ENCODE measurements at regions not wholly inside any gene's neighbourhood (a gene's known extent, or its start where the extent isn't known, plus 50 kb on each side); places are given as distances from the start of the nearest gene placed in this dataset.

- no peak for TF ChIP-seq SUZ12 (IDR thresholded peaks at IDR 0.05)
- no peak for TF ChIP-seq FOXK2 (IDR thresholded peaks at IDR 0.05)
- TF ChIP-seq SP1 (IDR thresholded peaks at IDR 0.05), result no peak
- TF ChIP-seq FOXM1 (IDR thresholded peaks at IDR 0.05; ENCODE audit: borderline replicate concordance), result no peak
- no peak for TF ChIP-seq NFRKB (IDR thresholded peaks at IDR 0.05)
- no peak for TF ChIP-seq ZNF384 (IDR thresholded peaks at IDR 0.05)
- TF ChIP-seq BHLHE40 (IDR thresholded peaks at IDR 0.05; ENCODE audit: borderline replicate concordance), result no peak
- TF ChIP-seq HDGF (IDR thresholded peaks at IDR 0.05; ENCODE audit: borderline replicate concordance), result no peak
These were observed 253.8 kb downstream of the RMST start for GRCh38 chr12:97716356-97716755.
